Upper lobe of left lung (tissue), 4 donors: ENCODE measurements at regions not wholly inside any gene's neighbourhood (a gene's known extent, or its start where the extent isn't known, plus 50 kb on each side); places are given as distances from the start of the nearest gene placed in this dataset.

ENCODE experiments used
- POLR2AphosphoS5 ChIP-seq, 2 donors: sonication (generic); formaldehyde crosslinking; IDR thresholded peaks; one replicate each; pipeline ENCODE4 v1.5.1; 2017; ENCODE audit warnings: antibody characterized with exemption in 2 of 2
- TF ChIP-seq, protein P1 (sequence below), 6 experiments: fragments of 450-650 bp in 4 of 6; fragments of 200-600 bp in 2 of 6; sonication (generic) in 2 of 6; IDR thresholded peaks; one replicate each; pipeline ENCODE4 v1.5.1; 2016 to 2019; ENCODE audit warnings: antibody characterized with exemption in 6 of 6

GRCh38 chr2:158734442-158734841, 60.7 kb upstream of the DAPL1 start:
- no peak for TF ChIP-seq POLR2AphosphoS5 (IDR thresholded peaks at IDR 0.05)
- TF ChIP-seq, protein P1, sequence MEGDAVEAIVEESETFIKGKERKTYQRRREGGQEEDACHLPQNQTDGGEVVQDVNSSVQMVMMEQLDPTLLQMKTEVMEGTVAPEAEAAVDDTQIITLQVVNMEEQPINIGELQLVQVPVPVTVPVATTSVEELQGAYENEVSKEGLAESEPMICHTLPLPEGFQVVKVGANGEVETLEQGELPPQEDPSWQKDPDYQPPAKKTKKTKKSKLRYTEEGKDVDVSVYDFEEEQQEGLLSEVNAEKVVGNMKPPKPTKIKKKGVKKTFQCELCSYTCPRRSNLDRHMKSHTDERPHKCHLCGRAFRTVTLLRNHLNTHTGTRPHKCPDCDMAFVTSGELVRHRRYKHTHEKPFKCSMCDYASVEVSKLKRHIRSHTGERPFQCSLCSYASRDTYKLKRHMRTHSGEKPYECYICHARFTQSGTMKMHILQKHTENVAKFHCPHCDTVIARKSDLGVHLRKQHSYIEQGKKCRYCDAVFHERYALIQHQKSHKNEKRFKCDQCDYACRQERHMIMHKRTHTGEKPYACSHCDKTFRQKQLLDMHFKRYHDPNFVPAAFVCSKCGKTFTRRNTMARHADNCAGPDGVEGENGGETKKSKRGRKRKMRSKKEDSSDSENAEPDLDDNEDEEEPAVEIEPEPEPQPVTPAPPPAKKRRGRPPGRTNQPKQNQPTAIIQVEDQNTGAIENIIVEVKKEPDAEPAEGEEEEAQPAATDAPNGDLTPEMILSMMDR (IDR thresholded peaks at IDR 0.05), result no peak
